Stimulated activated memory B cell treated with anti-CD40 and anti-IgM and Interleukin-4, amounts not matched to agents 10 μg/mL and 1 μg/mL and 100 μg/mL, for 72 hours (primary cell): ENCODE measurements at regions not wholly inside any gene's neighbourhood (a gene's known extent, or its start where the extent isn't known, plus 50 kb on each side); places are given as distances from the start of the nearest gene placed in this dataset.
A peak's percentile ranks its signal among the peaks of the same experiment; 100 is the strongest.
"Not testable (repeated sequence)": the region's sequence is repeated elsewhere in the genome, so short reads cannot be mapped to it uniquely, and the experiment has no call there.

ENCODE experiments used
- ATAC-seq: fragments of 150-1000 bp; cut with Tn5 transposase; 2 replicates; pipeline ENCODE4 v1.10.0; 2021
- H3K27ac Mint-ChIP-seq: one replicate; pipeline ENCODE4 v1.8.0; 2022; ENCODE audit warnings: mild to moderate bottlenecking, mixed read lengths
- H3K27me3 Mint-ChIP-seq: one replicate; pipeline ENCODE4 v1.8.0; 2022; ENCODE audit warnings: mixed read lengths
- H3K36me3 Mint-ChIP-seq: one replicate; pipeline ENCODE4 v1.8.0; 2022; ENCODE audit warnings: mixed read lengths
- H3K4me1 Mint-ChIP-seq: one replicate; pipeline ENCODE4 v1.8.0; 2022; ENCODE audit warnings: mixed read lengths
- H3K4me3 Mint-ChIP-seq: one replicate; pipeline ENCODE4 v1.8.0; 2022; ENCODE audit warnings: mild to moderate bottlenecking, moderate library complexity, mixed read lengths
- H3K9me3 Mint-ChIP-seq: one replicate; pipeline ENCODE4 v1.8.0; 2022; ENCODE audit warnings: mixed read lengths

DNA sequence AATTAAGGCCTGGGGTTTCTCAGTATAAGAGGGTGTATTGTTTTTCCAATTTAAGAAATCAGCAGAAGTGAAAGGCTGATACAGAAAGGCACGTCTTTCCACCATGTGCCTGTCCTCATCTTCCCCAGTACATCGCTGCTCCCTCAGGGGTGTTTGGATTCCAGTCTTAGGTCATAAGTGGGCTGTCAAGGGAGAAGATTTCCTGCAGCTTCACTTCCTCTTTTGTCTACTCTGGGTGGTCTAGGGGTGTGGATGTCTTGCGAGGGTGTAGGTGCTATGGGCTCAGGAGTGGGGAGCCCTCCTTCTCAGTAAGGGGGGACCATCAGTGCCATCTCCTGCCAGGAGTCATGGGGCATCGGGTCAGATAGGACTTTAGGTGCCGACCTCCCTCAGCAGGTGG is 999.8 kb upstream of the NCAM2 start:
- ATAC-seq: no peak
- H3K4me1 Mint-ChIP-seq: no peaks in the 10 kb centered on the region

DNA sequence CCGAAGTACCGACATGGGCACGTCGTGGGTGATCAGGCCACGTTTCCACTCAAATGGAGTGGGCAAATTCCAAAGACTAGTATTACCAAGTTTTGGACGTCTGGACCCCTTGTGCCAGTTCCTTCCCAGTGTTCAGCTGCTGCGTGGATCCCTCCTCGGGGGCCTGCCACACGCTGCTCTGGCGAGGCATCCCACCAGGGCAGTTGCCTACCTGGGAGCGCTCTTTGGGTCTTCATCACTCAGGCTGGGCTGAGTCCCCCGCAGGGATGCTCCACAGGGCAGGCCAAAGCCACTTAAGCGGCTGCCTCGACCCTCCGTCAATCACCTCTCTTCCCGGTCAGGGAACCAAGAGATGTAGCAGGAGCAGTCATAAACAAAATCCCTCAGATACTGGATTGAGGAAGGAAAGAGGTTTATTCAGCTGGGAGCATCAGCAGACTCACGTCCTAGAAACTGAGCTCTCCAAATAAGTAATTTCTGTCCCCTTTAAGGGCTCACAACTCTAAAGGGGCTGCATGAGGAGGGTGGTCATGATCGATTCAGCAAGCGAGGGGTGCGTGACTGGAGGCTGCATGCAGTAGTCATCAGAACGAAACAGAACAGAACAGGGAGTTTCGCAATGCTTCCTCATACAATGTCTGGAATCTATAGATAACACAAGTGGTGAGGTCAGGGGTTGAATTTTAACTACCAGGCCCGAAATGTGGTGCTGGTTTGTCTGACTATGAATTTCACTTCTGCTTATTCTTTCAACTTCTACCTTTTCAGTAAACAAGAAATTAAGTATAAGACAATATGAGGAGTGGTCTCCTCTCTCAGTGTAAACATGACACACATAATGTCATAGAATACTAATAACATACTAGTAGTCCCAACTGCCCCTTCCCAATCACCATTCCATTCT is 998.6 kb upstream of the NCAM2 start:
- Mint-ChIP-seq H3K9me3 (peaks cover 3% of the 10 kb centered on the region), H3K4me1 (no peaks in the 10 kb centered on the region), H3K4me3 (no peak overlapping the region), H3K36me3 (no peaks in the 10 kb centered on the region), H3K27ac (no peak overlapping the region), H3K27me3 (no peaks in the 10 kb centered on the region)
- peak; percentile 43 for ATAC-seq

More for the DNA sequence above, 999.8 kb upstream of the NCAM2 start:
- no peak overlapping the region for H3K4me3 Mint-ChIP-seq
- H3K9me3 Mint-ChIP-seq: peaks cover 3% of the 10 kb centered on the region
- no peak overlapping the region for H3K27ac Mint-ChIP-seq
- H3K27me3 Mint-ChIP-seq: no peaks in the 10 kb centered on the region
- H3K36me3 Mint-ChIP-seq: no peaks in the 10 kb centered on the region

DNA sequence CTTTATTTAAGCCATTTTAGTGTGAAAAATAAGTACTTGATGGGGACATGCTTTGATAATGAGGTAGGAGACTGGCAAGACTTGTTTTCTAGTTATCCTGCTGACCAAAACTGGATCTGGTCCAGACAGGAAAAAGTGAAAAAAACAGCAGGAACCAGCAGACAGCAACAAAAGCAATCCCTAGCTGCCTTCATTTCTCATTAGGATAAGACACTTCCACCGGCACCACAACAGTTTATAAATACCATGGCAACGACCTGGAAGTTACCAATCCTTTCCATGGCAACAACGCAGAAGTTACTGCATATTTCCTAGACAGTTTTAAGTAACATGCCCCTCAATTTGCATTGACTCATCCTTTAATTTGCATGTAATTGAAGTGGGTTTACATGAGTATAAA is 993.8 kb upstream of the NCAM2 start:
- Mint-ChIP-seq H3K4me1 (no peaks in the 10 kb centered on the region), H3K27ac (no peak overlapping the region), H3K9me3 (peaks cover 3% of the 10 kb centered on the region), H3K4me3 (no peak overlapping the region), H3K36me3 (no peaks in the 10 kb centered on the region), H3K27me3 (no peaks in the 10 kb centered on the region)
- ATAC-seq: no peak

DNA sequence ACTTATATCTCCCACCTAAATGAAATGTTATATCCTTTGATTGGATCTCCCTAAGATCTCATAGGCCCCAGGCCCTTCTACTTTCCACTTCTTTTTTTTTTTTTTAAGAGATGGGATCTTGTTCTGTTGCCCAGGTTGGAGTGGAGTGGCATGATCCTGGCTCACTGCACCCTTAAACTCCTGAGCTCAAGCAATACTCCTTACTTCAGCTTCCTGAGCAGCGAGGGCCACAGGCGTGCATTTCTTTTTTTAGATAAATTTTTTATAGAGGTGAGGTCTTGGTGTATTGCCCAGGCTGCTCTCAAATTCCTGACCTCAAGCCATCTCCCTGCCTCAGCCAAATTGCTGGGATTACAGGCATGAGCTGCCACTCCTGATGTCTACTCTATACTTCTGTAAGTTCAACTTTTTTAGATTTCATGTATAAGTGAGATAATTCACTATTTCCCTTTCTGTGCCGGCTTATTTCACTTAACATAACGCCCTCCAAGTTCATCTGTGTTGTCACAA is 987.5 kb upstream of the NCAM2 start:
- H3K4me3 Mint-ChIP-seq: no peak overlapping the region
- H3K27me3 Mint-ChIP-seq: no peaks in the 10 kb centered on the region
- no peak overlapping the region for H3K27ac Mint-ChIP-seq
- no peaks in the 10 kb centered on the region for H3K36me3 Mint-ChIP-seq
- no peak for ATAC-seq
- H3K4me1 Mint-ChIP-seq: no peaks in the 10 kb centered on the region
- H3K9me3 Mint-ChIP-seq: peaks cover 3% of the 10 kb centered on the region

DNA sequence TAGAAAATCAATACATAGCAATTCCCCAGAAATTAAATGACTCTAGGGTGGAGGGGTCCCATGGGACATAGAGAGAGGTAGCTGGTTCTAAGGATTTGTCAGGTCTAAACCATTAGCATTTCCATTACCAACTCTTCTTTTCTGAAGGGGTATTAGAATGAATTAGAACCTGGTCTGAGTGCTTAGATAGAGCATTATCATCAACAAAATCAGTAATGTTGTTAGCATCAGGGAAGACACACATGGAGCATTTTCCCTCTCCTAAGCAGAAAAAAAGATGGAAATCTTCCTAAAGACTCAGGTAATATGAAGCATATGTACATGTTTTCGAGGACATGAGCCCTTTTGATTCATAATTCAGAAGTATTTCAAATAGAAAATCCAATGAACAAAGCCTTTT is 984.4 kb upstream of the NCAM2 start:
- Mint-ChIP-seq H3K36me3 (no peaks in the 10 kb centered on the region), H3K27me3 (no peaks in the 10 kb centered on the region), H3K9me3 (peaks cover 1% of the 10 kb centered on the region), H3K4me3 (no peak overlapping the region), H3K27ac (no peak overlapping the region), H3K4me1 (no peaks in the 10 kb centered on the region)
- no peak for ATAC-seq

DNA sequence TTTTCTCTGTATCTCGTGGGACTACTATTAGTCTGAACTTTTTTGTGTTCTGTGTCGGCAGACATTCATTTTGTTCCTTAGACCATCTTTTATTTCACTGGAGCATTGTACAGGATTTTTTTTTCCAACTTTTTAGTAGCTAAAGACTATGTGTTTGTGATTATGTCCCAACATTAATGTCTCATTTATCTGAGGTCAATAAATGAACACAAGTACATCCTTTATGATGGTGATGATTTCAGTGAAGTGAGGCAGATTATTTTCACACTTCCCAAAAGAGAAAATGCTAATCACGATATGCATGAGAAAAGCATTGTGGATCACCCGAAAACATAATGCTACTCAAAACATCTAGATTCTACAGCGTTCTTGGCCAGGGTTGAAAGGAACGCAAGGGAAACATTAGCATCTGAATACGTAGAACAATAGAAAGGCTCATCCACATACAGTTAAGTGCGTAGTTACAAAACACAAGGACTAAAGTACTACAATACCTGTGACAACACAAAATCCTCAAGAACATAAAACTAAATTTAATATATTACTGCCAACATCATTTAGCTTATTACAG is 981.7 kb upstream of the NCAM2 start:
- Mint-ChIP-seq H3K4me1 (no peaks in the 10 kb centered on the region), H3K27ac (no peak overlapping the region), H3K9me3 (peaks cover 6% of the 10 kb centered on the region), H3K36me3 (no peaks in the 10 kb centered on the region), H3K27me3 (no peaks in the 10 kb centered on the region), H3K4me3 (no peak overlapping the region)
- no peak for ATAC-seq

DNA sequence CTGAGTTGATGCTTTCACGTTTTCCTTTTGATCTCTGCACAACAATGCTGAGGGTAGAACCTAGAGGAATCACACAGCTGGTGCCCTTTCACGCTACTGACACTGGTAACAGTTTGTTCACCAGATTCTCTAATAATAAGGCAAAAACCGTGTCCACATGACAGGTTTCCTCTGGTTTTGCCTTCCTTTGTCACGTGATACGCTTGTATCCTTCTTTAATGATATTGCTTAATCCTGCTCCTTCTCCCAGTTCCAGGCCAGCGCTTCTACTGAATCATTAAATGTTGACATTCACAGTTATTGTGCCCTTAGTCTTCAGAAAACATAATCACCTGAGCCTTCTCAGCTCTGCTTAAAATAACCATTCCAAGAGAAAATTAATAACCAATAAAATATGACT is 978.2 kb upstream of the NCAM2 start:
- no peak overlapping the region for H3K4me3 Mint-ChIP-seq
- peaks cover 6% of the 10 kb centered on the region for H3K9me3 Mint-ChIP-seq
- no peaks in the 10 kb centered on the region for H3K36me3 Mint-ChIP-seq
- no peaks in the 10 kb centered on the region for H3K4me1 Mint-ChIP-seq
- no peak overlapping the region for H3K27ac Mint-ChIP-seq
- ATAC-seq: no peak
- no peaks in the 10 kb centered on the region for H3K27me3 Mint-ChIP-seq

DNA sequence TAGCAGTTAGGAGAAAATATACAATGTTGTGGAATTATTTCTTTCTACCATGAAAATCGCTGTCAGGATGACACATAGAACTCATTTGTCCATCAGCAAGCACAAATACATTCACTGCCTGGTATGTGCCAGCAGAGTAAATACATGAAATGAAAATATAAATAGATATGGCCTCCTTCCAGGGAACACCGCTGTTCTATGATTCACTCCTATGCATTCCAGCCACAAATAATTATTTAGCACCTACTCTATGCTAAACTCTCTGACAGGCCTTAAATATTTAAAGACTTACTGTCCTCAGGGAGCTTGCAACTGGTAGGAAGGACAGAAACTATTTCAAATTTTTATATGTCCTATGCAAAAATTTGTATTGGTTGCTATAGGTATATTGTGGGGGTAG is 975.0 kb upstream of the NCAM2 start:
- ATAC-seq: no peak
- Mint-ChIP-seq H3K4me1 (no peaks in the 10 kb centered on the region), H3K9me3 (peaks cover 6% of the 10 kb centered on the region), H3K36me3 (no peaks in the 10 kb centered on the region), H3K27ac (no peak overlapping the region), H3K4me3 (no peak overlapping the region), H3K27me3 (no peaks in the 10 kb centered on the region)

DNA sequence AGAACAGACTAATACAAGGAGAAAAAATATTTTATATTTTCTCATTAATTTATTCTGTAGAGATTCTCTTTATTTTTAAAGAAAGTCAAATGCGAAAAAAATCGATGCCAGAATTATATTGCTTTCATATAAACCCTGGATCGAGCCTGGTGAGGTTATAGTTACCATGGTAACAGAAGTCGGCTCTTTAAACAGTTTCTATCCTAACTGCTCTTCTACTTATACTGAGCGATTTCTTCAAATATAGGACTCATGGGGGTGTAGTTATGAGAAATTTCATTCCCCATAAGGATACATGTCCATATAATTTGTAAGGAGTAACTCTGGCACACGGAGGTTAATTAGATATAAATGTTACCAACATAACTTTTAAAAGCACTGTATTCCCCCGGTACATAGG is 973.5 kb upstream of the NCAM2 start:
- Mint-ChIP-seq H3K27me3 (no peaks in the 10 kb centered on the region), H3K36me3 (no peaks in the 10 kb centered on the region), H3K27ac (no peak overlapping the region), H3K4me1 (no peaks in the 10 kb centered on the region), H3K9me3 (peaks cover 4% of the 10 kb centered on the region), H3K4me3 (no peak overlapping the region)
- ATAC-seq: no peak

DNA sequence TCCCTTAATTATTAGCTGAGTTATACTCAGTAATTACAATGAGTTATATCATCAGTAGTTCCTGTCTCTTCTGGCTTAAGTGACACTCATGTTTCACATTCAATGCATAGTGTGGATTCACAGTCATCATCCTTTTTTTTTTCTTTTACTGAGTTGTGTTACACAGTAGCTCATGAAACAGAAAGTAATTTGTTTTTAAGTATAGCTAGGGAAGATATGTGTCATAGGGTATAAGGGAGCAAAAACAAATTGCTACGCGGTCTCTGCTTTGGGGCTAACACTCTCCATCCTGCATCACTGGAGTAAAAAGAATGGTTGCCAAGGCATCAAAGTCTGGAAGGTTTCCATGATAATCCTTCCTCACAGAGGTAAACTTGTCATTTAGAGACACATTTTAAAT is 971.7 kb upstream of the NCAM2 start:
- H3K27me3 Mint-ChIP-seq: no peaks in the 10 kb centered on the region
- H3K4me1 Mint-ChIP-seq: no peaks in the 10 kb centered on the region
- H3K4me3 Mint-ChIP-seq: no peak overlapping the region
- no peak for ATAC-seq
- no peaks in the 10 kb centered on the region for H3K36me3 Mint-ChIP-seq
- no peaks in the 10 kb centered on the region for H3K9me3 Mint-ChIP-seq
- no peak overlapping the region for H3K27ac Mint-ChIP-seq

DNA sequence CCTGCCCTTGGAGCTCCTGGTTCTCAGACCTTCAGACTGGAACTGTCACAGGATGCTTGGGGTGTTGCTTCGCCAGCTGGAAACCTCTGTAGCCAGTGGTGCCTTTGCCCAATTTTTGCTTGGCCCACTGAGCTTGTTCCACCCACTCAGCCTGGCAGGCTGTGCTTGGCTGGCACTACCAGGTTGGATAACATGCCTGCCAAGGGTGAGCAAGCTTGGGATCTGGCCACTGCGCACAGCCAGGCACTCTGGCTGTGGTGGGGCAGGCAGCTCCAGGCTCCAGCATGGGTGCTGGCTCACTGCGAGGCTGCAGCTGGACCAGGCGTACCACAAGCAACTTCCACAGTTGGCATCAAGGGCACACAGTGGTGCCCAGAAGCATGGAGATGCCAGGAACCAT is 967.8 kb upstream of the NCAM2 start:
- Mint-ChIP-seq H3K9me3 (no peaks in the 10 kb centered on the region), H3K27ac (no peak overlapping the region), H3K4me3 (no peak overlapping the region), H3K36me3 (no peaks in the 10 kb centered on the region), H3K4me1 (no peaks in the 10 kb centered on the region), H3K27me3 (no peaks in the 10 kb centered on the region)
- no peak for ATAC-seq

DNA sequence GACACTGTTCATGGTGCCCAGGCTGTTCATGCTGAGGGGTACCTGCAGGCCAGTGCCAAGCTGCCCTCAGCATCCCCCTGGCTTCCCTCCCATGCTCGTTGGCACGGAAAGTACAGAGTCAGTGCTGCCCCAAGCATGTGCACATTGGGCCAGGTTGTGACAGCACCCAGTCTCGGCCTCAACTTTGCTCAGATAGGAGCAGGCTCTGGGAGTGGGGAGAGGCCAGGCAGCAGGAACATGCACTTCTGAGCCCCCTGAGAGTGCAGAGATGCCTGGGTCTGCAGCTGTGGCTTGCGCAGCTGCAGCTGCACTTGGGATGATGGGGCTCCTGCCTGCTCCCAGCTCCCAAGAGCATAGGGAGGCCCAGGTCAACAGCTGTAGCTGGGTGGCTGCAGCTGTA is 966.4 kb upstream of the NCAM2 start:
- Mint-ChIP-seq H3K27me3 (no peaks in the 10 kb centered on the region), H3K4me3 (no peak overlapping the region), H3K36me3 (no peaks in the 10 kb centered on the region), H3K9me3 (peaks cover 4% of the 10 kb centered on the region), H3K27ac (no peak overlapping the region), H3K4me1 (no peaks in the 10 kb centered on the region)
- ATAC-seq: peak; percentile 45

DNA sequence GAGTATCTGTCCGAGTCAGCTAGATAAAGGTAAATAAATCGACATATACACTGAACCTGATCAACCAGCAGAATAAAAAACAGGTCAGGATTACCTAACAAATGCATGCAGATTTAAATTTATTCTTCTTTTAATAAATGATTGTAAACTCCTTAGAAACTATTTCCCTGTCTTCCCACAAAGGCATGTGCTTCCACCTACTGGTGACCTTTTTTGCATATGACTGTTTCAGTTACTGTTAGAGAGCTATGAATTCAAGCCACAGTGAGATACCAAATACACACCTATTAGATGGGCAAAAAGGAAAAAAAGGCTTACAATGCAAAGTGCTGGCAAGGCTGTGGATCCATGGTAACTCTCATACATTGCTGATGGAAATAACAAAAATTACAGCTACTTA is 957.4 kb upstream of the NCAM2 start:
- peaks cover 10% of the 10 kb centered on the region for H3K9me3 Mint-ChIP-seq
- no peak overlapping the region for H3K4me3 Mint-ChIP-seq
- no peak for ATAC-seq
- no peak overlapping the region for H3K27ac Mint-ChIP-seq
- no peaks in the 10 kb centered on the region for H3K4me1 Mint-ChIP-seq
- no peaks in the 10 kb centered on the region for H3K27me3 Mint-ChIP-seq
- H3K36me3 Mint-ChIP-seq: no peaks in the 10 kb centered on the region

DNA sequence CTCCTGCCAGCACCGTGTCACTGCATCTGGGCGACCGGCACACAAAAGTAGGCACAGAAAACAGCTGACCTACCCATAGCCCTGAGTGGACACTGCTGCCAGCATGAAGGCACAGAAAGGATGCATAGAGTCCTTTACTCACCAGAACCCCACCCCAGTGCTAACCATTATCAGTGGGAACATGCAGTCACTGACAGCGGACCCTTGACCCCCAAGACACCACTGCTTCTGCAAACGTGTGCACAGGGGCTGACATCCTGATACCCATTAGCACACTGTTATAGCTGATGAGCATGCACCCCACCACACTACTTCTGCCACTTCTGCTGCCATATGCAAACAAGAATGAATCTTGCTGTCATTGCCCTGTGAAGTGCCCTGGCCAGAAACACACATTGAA is 953.0 kb upstream of the NCAM2 start:
- Mint-ChIP-seq H3K27ac (no peak overlapping the region), H3K4me1 (no peaks in the 10 kb centered on the region), H3K9me3 (peaks cover 3% of the 10 kb centered on the region), H3K36me3 (no peaks in the 10 kb centered on the region), H3K27me3 (no peaks in the 10 kb centered on the region), H3K4me3 (no peak overlapping the region)
- ATAC-seq: no peak

DNA sequence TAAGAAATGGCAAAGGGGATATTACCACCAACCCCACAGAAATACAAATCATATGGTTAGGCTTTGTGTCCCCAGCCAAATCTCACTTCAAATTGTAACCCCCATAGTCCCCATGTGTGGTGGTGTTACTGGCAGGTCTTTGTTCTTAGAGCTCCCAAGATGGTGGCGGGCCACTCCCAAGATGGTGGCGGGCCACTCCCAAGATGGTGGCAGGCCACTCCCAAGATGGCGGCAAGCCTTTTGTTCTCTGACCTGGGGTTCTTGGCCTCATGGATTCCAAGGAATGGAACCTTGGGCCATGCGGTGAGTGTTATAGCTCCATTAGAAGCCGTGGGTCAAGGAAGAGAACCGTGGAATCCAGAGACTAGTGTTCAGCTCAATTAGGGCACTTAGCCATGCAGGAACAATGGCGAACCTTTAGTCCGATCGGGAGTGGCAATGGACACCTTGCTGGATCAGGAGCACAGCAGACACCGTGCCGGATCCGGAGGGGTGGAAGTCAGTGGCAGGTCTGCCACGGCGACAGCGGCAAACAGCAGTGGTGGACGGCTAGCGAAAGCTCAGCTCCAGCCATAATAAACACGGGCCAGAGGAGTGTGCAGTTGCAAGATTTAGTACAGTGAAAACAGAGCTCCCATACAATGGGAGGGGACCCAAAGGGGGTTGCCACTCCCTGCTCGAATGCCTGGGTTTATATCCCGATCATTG is 949.9 kb upstream of the NCAM2 start:
- not testable (repeated sequence) for ATAC-seq, H3K9me3 Mint-ChIP-seq, H3K27ac Mint-ChIP-seq, H3K4me1 Mint-ChIP-seq, H3K27me3 Mint-ChIP-seq, H3K36me3 Mint-ChIP-seq, H3K4me3 Mint-ChIP-seq

DNA sequence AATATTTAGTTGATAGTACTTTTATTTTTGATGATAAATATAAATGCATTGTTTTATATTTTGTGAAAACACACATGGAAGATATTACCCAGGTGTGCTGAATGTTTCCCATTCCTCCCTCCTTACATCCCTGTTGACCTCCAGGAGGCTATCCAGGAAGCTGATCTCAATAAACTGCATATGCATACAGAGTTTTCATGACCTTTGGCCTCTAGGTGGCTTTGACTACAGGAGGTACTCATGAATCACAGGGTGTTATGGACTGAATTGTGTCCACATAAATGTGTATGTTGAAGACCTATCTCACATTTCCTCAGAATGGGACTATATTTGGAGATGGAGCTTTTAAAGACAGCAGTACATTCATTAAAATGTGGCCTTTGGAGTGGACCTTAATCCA is 914.9 kb upstream of the NCAM2 start:
- ATAC-seq: no peak
- H3K4me3 Mint-ChIP-seq: no peak overlapping the region
- H3K9me3 Mint-ChIP-seq: peaks cover 3% of the 10 kb centered on the region
- H3K36me3 Mint-ChIP-seq: no peaks in the 10 kb centered on the region
- no peaks in the 10 kb centered on the region for H3K27me3 Mint-ChIP-seq
- no peak overlapping the region for H3K27ac Mint-ChIP-seq
- no peaks in the 10 kb centered on the region for H3K4me1 Mint-ChIP-seq
